Fibroblast of pulmonary artery (primary cell): ENCODE measurements at regions not wholly inside any gene's neighbourhood (a gene's known extent, or its start where the extent isn't known, plus 50 kb on each side); places are given as distances from the start of the nearest gene placed in this dataset.

Experiments
- DNase-seq: peaks from one replicate; pipeline ENCODE4 v3.0.0-alpha.2; 2010; ENCODE audit warnings: low read depth
- H3K4me3 ChIP-seq: replicated peaks from 2 replicates; pipeline ENCODE4 v1.5.1; 2011; ENCODE audit warnings: low read depth, mild to moderate bottlenecking, control low read depth, low read length, moderate library complexity
- CTCF ChIP-seq: IDR thresholded peaks from 2 replicates; pipeline ENCODE4 v1.5.1; 2011; ENCODE audit warnings: mild to moderate bottlenecking, control low read depth, low read length, inconsistent platforms; ENCODE audit errors: missing control alignments

GRCh38 chr6:90436403-90436802, 139.8 kb upstream of the BACH2 start:
- no peak overlapping the region for H3K4me3 ChIP-seq
- DNase-seq, result no peak
- TF ChIP-seq CTCF, result no peak

GRCh38 chr6:90435207-90435899, 138.7 kb upstream of the BACH2 start:
- no peak overlapping the region for H3K4me3 ChIP-seq
- DNase-seq, result no peak
- no peak for TF ChIP-seq CTCF

GRCh38 chr6:90434094-90434493, 137.5 kb upstream of the BACH2 start:
- TF ChIP-seq CTCF, result no peak
- DNase-seq, result no peak
- no peak overlapping the region for H3K4me3 ChIP-seq

GRCh38 chr6:90432937-90433336, 136.3 kb upstream of the BACH2 start:
- DNase-seq, result no peak
- no peak for TF ChIP-seq CTCF
- no peak overlapping the region for H3K4me3 ChIP-seq

- no peak for DNase-seq
- TF ChIP-seq CTCF, result no peak
- H3K4me3 ChIP-seq, result no peak overlapping the region
These were observed 135.6 kb upstream of the BACH2 start for GRCh38 chr6:90432041-90432775.

GRCh38 chr6:90431576-90431975, 134.9 kb upstream of the BACH2 start:
- no peak for DNase-seq
- TF ChIP-seq CTCF, result no peak
- no peak overlapping the region for H3K4me3 ChIP-seq
